ENCODE measurements at regions not wholly inside any gene's neighbourhood (a gene's known extent, or its start where the extent isn't known, plus 50 kb on each side); places are given as distances from the start of the nearest gene placed in this dataset.

DNA sequence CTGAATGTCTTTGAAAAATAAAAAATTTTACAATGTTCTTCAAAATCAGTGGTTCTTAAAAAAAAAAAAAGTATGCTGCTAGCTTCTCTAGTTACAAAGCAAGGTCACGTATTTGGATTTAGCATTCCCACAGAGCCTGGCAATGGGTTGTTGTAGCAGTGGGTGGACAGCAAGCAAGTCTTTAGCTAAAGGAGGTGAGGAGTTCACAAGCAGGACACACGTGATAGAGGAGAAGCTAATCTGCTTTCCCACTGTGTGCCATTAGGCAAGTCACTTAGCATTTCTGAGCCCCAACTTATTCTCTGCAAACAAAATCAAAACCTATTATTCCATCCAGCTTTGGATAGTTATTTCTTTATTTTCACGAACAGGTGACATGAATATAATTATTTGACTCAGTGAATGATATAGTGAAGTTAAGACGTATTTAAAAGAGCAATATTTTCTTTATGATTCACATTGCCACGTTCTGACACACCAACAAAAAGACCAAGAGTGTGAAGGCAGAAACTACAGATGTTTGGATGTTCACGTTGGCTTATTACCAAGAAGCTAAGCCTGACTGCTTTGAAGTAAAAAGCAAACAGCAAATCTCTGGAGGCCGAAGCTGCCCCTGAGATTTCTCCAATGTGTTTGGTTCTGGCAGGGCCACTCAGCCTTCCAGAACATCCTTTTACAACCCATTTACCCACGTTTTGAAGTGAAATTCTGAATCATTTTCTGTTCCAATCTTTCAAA lies 612.1 kb upstream of the CDH6 start:
- no peaks in the 10 kb centered on the region for H3K36me3 ChIP-seq (ENCODE audit: control insufficient read depth in 2 of 3, insufficient read depth in 3 of 3, low read length in 3 of 3)
- TF ChIP-seq, protein P1, sequence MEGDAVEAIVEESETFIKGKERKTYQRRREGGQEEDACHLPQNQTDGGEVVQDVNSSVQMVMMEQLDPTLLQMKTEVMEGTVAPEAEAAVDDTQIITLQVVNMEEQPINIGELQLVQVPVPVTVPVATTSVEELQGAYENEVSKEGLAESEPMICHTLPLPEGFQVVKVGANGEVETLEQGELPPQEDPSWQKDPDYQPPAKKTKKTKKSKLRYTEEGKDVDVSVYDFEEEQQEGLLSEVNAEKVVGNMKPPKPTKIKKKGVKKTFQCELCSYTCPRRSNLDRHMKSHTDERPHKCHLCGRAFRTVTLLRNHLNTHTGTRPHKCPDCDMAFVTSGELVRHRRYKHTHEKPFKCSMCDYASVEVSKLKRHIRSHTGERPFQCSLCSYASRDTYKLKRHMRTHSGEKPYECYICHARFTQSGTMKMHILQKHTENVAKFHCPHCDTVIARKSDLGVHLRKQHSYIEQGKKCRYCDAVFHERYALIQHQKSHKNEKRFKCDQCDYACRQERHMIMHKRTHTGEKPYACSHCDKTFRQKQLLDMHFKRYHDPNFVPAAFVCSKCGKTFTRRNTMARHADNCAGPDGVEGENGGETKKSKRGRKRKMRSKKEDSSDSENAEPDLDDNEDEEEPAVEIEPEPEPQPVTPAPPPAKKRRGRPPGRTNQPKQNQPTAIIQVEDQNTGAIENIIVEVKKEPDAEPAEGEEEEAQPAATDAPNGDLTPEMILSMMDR (IDR thresholded peaks at IDR 0.05; ENCODE audit: borderline replicate concordance, extremely low read depth, insufficient read depth) = no peak
- FAIRE-seq = no peak
- no peak for DNase-seq
- H3K9ac ChIP-seq (ENCODE audit: low read length in 3 of 3) = no peak overlapping the region
- no peaks in the 10 kb centered on the region for H3K4me1 ChIP-seq (ENCODE audit: control insufficient read depth in 2 of 3, insufficient read depth in 2 of 3, low read depth in 1 of 3, low read length in 3 of 3)
- no peak overlapping the region for H3K27ac ChIP-seq (ENCODE audit: low read depth in 2 of 2, low read length in 2 of 2)
- intact Hi-C loops (cut with DNase I) = no loop called here
- H3K4me3 ChIP-seq (ENCODE audit: low read length in 3 of 3) = no peak overlapping the region
- H3K9me3 ChIP-seq (ENCODE audit: control insufficient read depth in 2 of 3, insufficient read depth in 1 of 3, low read length in 3 of 3) = peaks cover 0 to 2% (median 0%) of the 10 kb centered on the region in 3 donors
- no peaks in the 10 kb centered on the region for H3K27me3 ChIP-seq (ENCODE audit: control insufficient read depth, insufficient read depth, low read length)

DNA sequence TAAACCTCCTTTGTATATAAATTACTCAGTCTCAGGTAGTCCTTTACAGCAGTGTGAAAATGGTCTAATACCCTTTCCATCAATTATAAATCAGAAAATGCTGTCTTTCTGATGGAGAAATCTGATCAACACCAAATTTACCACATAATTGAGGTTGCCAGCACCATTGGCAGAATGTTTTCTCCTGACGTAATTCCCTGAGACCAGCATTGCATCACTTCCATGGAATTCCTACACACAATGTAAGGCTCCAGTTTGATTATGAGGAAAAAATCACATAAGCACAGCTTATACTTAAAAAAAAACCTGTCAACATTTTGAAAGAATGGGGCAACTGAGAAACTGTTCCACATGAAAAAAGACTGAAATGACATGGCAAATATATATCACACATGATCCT lies 618.7 kb upstream of the CDH6 start:
- FAIRE-seq (no peak), DNase-seq (no peak)
- intact Hi-C loops (cut with DNase I) = no loop called here
- Histone ChIP-seq H3K27me3 (ENCODE audit: control insufficient read depth, insufficient read depth, low read length) (no peaks in the 10 kb centered on the region), H3K36me3 (ENCODE audit: control insufficient read depth in 2 of 3, insufficient read depth in 3 of 3, low read length in 3 of 3) (no peaks in the 10 kb centered on the region), H3K9me3 (ENCODE audit: control insufficient read depth in 2 of 3, insufficient read depth in 1 of 3, low read length in 3 of 3) (no peaks in the 10 kb centered on the region), H3K4me3 (ENCODE audit: low read length in 3 of 3) (no peak overlapping the region), H3K9ac (ENCODE audit: low read length in 3 of 3) (no peak overlapping the region), H3K4me1 (ENCODE audit: control insufficient read depth in 2 of 3, insufficient read depth in 2 of 3, low read depth in 1 of 3, low read length in 3 of 3) (no peaks in the 10 kb centered on the region), H3K27ac (ENCODE audit: low read depth in 2 of 2, low read length in 2 of 2) (no peak overlapping the region)
- TF ChIP-seq, protein P1 (IDR thresholded peaks at IDR 0.05; ENCODE audit: borderline replicate concordance, extremely low read depth, insufficient read depth) = no peak

DNA sequence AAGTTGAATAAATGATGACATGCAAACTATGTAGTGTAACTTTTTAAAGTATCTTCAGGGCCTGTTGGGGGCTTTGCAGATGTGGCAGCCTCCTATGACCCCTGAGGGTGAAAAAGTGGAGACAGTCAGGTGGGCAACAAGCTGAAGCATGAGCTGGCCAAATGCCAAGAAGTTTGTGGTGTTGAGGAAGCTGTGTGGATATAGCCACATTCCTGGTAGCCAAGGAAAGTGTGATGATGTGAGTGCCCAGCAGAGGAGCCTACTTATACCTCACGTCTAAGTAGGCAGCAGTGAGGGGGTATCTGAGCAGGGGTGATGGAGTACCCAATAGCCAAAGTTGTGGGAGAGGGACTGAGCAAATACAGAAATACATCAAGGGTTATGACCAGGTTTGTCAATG lies 621.2 kb upstream of the CDH6 start:
- Histone ChIP-seq H3K27me3 (ENCODE audit: control insufficient read depth, insufficient read depth, low read length) (no peaks in the 10 kb centered on the region), H3K9me3 (ENCODE audit: control insufficient read depth in 2 of 3, insufficient read depth in 1 of 3, low read length in 3 of 3) (no peaks in the 10 kb centered on the region), H3K36me3 (ENCODE audit: control insufficient read depth in 2 of 3, insufficient read depth in 3 of 3, low read length in 3 of 3) (no peaks in the 10 kb centered on the region), H3K27ac (ENCODE audit: low read depth in 2 of 2, low read length in 2 of 2) (no peak overlapping the region), H3K4me1 (ENCODE audit: control insufficient read depth in 2 of 3, insufficient read depth in 2 of 3, low read depth in 1 of 3, low read length in 3 of 3) (no peaks in the 10 kb centered on the region), H3K9ac (ENCODE audit: low read length in 3 of 3) (no peak overlapping the region), H3K4me3 (ENCODE audit: low read length in 3 of 3) (no peak overlapping the region)
- intact Hi-C loops (cut with DNase I) = no loop called here
- TF ChIP-seq, protein P1 (IDR thresholded peaks at IDR 0.05; ENCODE audit: borderline replicate concordance, extremely low read depth, insufficient read depth) = no peak
- FAIRE-seq = no peak
- peak in 1 of 5 donors; percentile 9 for DNase-seq

DNA sequence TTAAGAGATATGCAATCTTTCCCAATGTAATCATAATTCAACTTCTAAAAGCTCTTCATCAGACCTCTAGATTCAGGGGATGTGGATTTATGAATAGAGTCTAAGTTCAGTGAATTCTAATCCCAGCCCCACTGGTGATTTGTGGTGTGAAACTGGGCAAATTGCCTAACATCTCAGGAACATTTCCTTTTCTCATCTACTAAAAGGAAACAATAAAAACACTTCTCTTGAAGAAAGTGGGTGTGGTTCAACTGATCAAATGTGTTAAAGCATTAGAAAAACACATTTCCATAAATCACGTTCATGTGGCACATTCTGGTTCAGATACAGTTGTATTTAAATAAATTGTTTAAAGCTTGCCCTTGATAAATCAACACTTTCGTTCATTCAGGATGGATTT lies 631.7 kb upstream of the CDH6 start:
- intact Hi-C loops (cut with DNase I) = no loop called here
- no peaks in the 10 kb centered on the region for H3K27me3 ChIP-seq (ENCODE audit: control insufficient read depth, insufficient read depth, low read length)
- H3K4me3 ChIP-seq (ENCODE audit: low read length in 3 of 3) = no peak overlapping the region
- H3K4me1 ChIP-seq (ENCODE audit: control insufficient read depth in 2 of 3, insufficient read depth in 2 of 3, low read depth in 1 of 3, low read length in 3 of 3) = no peaks in the 10 kb centered on the region
- H3K9me3 ChIP-seq (ENCODE audit: control insufficient read depth in 2 of 3, insufficient read depth in 1 of 3, low read length in 3 of 3) = peaks cover 0 to 2% (median 0%) of the 10 kb centered on the region in 3 donors
- no peaks in the 10 kb centered on the region for H3K36me3 ChIP-seq (ENCODE audit: control insufficient read depth in 2 of 3, insufficient read depth in 3 of 3, low read length in 3 of 3)
- H3K27ac ChIP-seq (ENCODE audit: low read depth in 2 of 2, low read length in 2 of 2) = no peak overlapping the region
- TF ChIP-seq, protein P1 (IDR thresholded peaks at IDR 0.05; ENCODE audit: borderline replicate concordance, extremely low read depth, insufficient read depth) = no peak
- DNase-seq = no peak
- FAIRE-seq = no peak
- H3K9ac ChIP-seq (ENCODE audit: low read length in 3 of 3) = no peak overlapping the region
